Stomach (tissue), 8 donors: ENCODE measurements at regions not wholly inside any gene's neighbourhood (a gene's known extent, or its start where the extent isn't known, plus 50 kb on each side); places are given as distances from the start of the nearest gene placed in this dataset.

ENCODE experiments used
- DNase-seq, 2 donors: peaks; one replicate each; pipeline versions ENCODE4 v3.0.0 to v3.0.0-alpha.2; 2013 to 2019
- H3K27ac ChIP-seq, 5 donors: fragments of 200-600 bp in 4 of 5; sonication (generic) in 4 of 5; one replicate each; pipeline ENCODE4 v1.5.1; 2013 to 2019; ENCODE audit warnings: mild to moderate bottlenecking in 1 of 5, moderate library complexity in 1 of 5
- H3K27me3 ChIP-seq, 3 donors: fragments of 200-600 bp; sonication (generic); one replicate each; pipeline ENCODE4 v1.5.1; 2017 to 2019; ENCODE audit warnings: mixed run types in 1 of 3
- H3K36me3 ChIP-seq, 4 donors: fragments of 200-600 bp; sonication (generic); 1 replicate in 3 of 4; 2 replicates in 1 of 4; pipeline ENCODE4 v1.5.1; 2016 to 2019
- H3K4me1 ChIP-seq, 4 donors: fragments of 200-600 bp; sonication (generic); one replicate each; pipeline ENCODE4 v1.5.1; 2016 to 2019
- H3K4me3 ChIP-seq, 4 donors: fragments of 200-600 bp; sonication (generic) in 3 of 4; one replicate each; pipeline ENCODE4 v1.5.1; 2016 to 2019; ENCODE audit warnings: mild to moderate bottlenecking in 1 of 4
- H3K9me3 ChIP-seq, 4 donors: fragments of 200-600 bp; sonication (generic); one replicate each; pipeline ENCODE4 v1.5.1; 2016 to 2019
- CTCF ChIP-seq, 7 experiments: fragments of 450-650 bp in 4 of 7; fragments of 200-600 bp in 3 of 7; sonication (generic) in 3 of 7; IDR thresholded peaks; one replicate each; pipeline ENCODE4 v1.5.1; 2016 to 2019; ENCODE audit warnings: antibody characterized with exemption in 7 of 7, control low read depth in 2 of 7, mild to moderate bottlenecking in 1 of 7
- EP300 ChIP-seq: sonication (generic); formaldehyde crosslinking; IDR thresholded peaks from one replicate; pipeline ENCODE4 v1.6.1; 2017; ENCODE audit warnings: antibody characterized with exemption
- POLR2A ChIP-seq, 4 donors: fragments of 450-650 bp; IDR thresholded peaks; one replicate each; pipeline ENCODE4 v1.6.1; 2016; ENCODE audit warnings: antibody characterized with exemption in 4 of 4, control low read depth in 2 of 4, mild to moderate bottlenecking in 1 of 4, moderate library complexity in 1 of 4
- POLR2AphosphoS5 ChIP-seq, 3 donors: sonication (generic); formaldehyde crosslinking; IDR thresholded peaks; one replicate each; pipeline ENCODE4 v1.6.1; 2016; ENCODE audit warnings: antibody characterized with exemption in 3 of 3
- WGBS, 5 donors: extraction: QIAGEN DNeasy Blood & Tissue Kit in 3 of 5; methylation state at CpG; one replicate each; pipeline versions ENCODE4 v1.1.5 to v1.1.7; 2013 to 2018; 5-methylcytosine and 5-hydroxymethylcytosine counted together
- intact Hi-C: fragments of 100-400 bp; cut with DNase I; formaldehyde crosslinking; loops from one replicate; pipeline ENCODE4 v1.15.1; 2023; ENCODE audit warnings: low total_unique reads
- donor health status: healthy with polysubstance abuse.
- donor health status: Bipolar disorder and iron deficiency.
- donor health status: healthy.

- H3K4me3 ChIP-seq: no peak overlapping the region
- H3K4me1 ChIP-seq: no peaks in the 10 kb centered on the region
- no peak for DNase-seq
- H3K27me3 ChIP-seq: peaks cover 0 to 44% (median 14%) of the 10 kb centered on the region in 3 donors
- H3K9me3 ChIP-seq: peaks cover 0 to under 1% (median 0%) of the 10 kb centered on the region in 4 donors
- TF ChIP-seq CTCF (IDR thresholded peaks at IDR 0.05) (no peak), POLR2A (IDR thresholded peaks at IDR 0.05) (no peak), EP300 (no peak), POLR2AphosphoS5 (IDR thresholded peaks at IDR 0.05) (no peak)
- no peak overlapping the region for H3K27ac ChIP-seq
- H3K36me3 ChIP-seq: no peaks in the 10 kb centered on the region
- 65 to 77% (median 68%) methylated on average over 16 of the region's 16 CpGs for WGBS, 5 donors
- intact Hi-C loops: no loop called here
Observed at GRCh38 chr7:128188396-128189230, 52.5 kb upstream of the LEP start.

GRCh38 chr7:128189231-128189930, 51.7 kb upstream of the LEP start:
- intact Hi-C loops: no loop called here
- no peak for DNase-seq
- no peak for TF ChIP-seq POLR2AphosphoS5 (IDR thresholded peaks at IDR 0.05)
- Histone ChIP-seq H3K4me3 (no peak overlapping the region), H3K36me3 (no peaks in the 10 kb centered on the region), H3K27me3 (peaks cover 0 to 47% (median 9%) of the 10 kb centered on the region in 3 donors), H3K27ac (no peak overlapping the region), H3K9me3 (peaks cover 3 to 8% (median 5%) of the 10 kb centered on the region in 4 donors), H3K4me1 (no peaks in the 10 kb centered on the region)
- WGBS, 5 donors: 71 to 88% (median 84%) methylated on average over 7 to 8 of the region's 8 CpGs

- DNase-seq: no peak
Observed at GRCh38 chr7:128190051-128190647, 50.9 kb upstream of the LEP start.

GRCh38 chr7:128191136-128191844, 49.8 kb upstream of the LEP start:
- 49 to 70% (median 53%) methylated on average over 7 of the region's 7 CpGs for WGBS, 5 donors
- no peak for DNase-seq
- Histone ChIP-seq H3K9me3 (peaks cover 7 to 23% (median 19%) of the 10 kb centered on the region in 4 donors), H3K4me3 (no peak overlapping the region), H3K4me1 (no peaks in the 10 kb centered on the region), H3K27me3 (peaks cover 0 to 48% (median 9%) of the 10 kb centered on the region in 3 donors), H3K36me3 (no peaks in the 10 kb centered on the region), H3K27ac (no peak overlapping the region)
- TF ChIP-seq POLR2AphosphoS5 (IDR thresholded peaks at IDR 0.05): no peak
- no peak for TF ChIP-seq CTCF (IDR thresholded peaks at IDR 0.05)
- TF ChIP-seq POLR2A (IDR thresholded peaks at IDR 0.05): no peak
- TF ChIP-seq EP300: no peak
- intact Hi-C loops: no loop called here

More at GRCh38 chr7:128190051-128190647, 50.9 kb upstream of the LEP start:
- intact Hi-C loops: no loop called here
- Histone ChIP-seq H3K36me3 (no peaks in the 10 kb centered on the region), H3K27ac (no peak overlapping the region), H3K9me3 (peaks cover 7 to 16% (median 11%) of the 10 kb centered on the region in 4 donors), H3K4me3 (no peak overlapping the region), H3K4me1 (no peaks in the 10 kb centered on the region), H3K27me3 (peaks cover 0 to 48% (median 9%) of the 10 kb centered on the region in 3 donors)
- 55 to 63% (median 59%) methylated on average over 7 of the region's 7 CpGs for WGBS, 5 donors
- no peak for TF ChIP-seq POLR2A (IDR thresholded peaks at IDR 0.05)
- no peak for TF ChIP-seq EP300
- no peak for TF ChIP-seq CTCF (IDR thresholded peaks at IDR 0.05)
- no peak for TF ChIP-seq POLR2AphosphoS5 (IDR thresholded peaks at IDR 0.05)
